HepG2 (cell line): ENCODE measurements at regions not wholly inside any gene's neighbourhood (a gene's known extent, or its start where the extent isn't known, plus 50 kb on each side); places are given as distances from the start of the nearest gene placed in this dataset.

Experiments used
- ATAC-seq: fragments of 200-7000 bp; cut with Tn5 transposase; 3 replicates; pipeline ENCODE4 v1.9.1; 2020; ENCODE audit warnings: mild to moderate bottlenecking, moderate library complexity
- BruUV-seq: library from RNA; stranded (reverse); fragments of 400-500 nt; replicated peaks from 2 replicates; lab custom pipeline; 2021; lab: Mats Ljungman, UMichigan
- CTCF ChIA-PET: fragments of 300-600 bp; formaldehyde crosslinking; extraction: SDS; loops from one replicate; lab custom pipeline; 2021; ENCODE audit warnings: low total read pairs, inconsistent platforms, low intra/inter-chr PET ratio; lab: Yijun Ruan, JAX
- POLR2A ChIA-PET: fragments of 350-600 bp; sonication (Branson Sonifier 250); formaldehyde crosslinking; loops from one replicate; lab custom pipeline; 2020; ENCODE audit warnings: antibody characterized with exemption, inconsistent platforms; lab: Yijun Ruan, JAX
- DNase-seq: peaks from one replicate; pipeline ENCODE4 v3.0.0-alpha.2; 2015; ENCODE audit warnings: low spot score
- FAIRE-seq: peaks from 3 replicates; lab custom pipeline; 2011; peaks lifted over from hg19 to GRCh38; lab: Jason Lieb, UNC
- H2AFZ ChIP-seq: one replicate; pipeline ENCODE4 v1.6.1; 2011; ENCODE audit warnings: low read length, inconsistent platforms
- H3K27ac ChIP-seq: fragments of 300-600 bp; 3 replicates; pipeline ENCODE4 v1.8.0; 2011; ENCODE audit warnings: mixed run types, mild to moderate bottlenecking, mixed read lengths, low read length, inconsistent platforms; ENCODE audit not compliant: insufficient read depth; ENCODE audit errors: extremely low read length
- H3K27me3 ChIP-seq, 2 experiments: fragments of 200-600 bp in 1 of 2; 2 replicates in 1 of 2; 3 replicates in 1 of 2; pipeline versions ENCODE4 v1.6.0 to v1.8.0; 2011; ENCODE audit warnings: low read length in 2 of 2, mild to moderate bottlenecking in 2 of 2, moderate library complexity in 2 of 2, inconsistent platforms in 1 of 2; ENCODE audit not compliant: insufficient read depth in 2 of 2, control insufficient read depth in 1 of 2
- H3K36me3 ChIP-seq, 2 experiments: fragments of 200-600 bp in 1 of 2; replicated peaks in 1 of 2; 2 replicates in 1 of 2; 3 replicates in 1 of 2; pipeline versions ENCODE4 v1.5.1 to v1.8.0; 2011; ENCODE audit warnings: low read length in 2 of 2, inconsistent platforms in 1 of 2; ENCODE audit not compliant: insufficient read depth in 2 of 2, control insufficient read depth in 1 of 2
- H3K4me1 ChIP-seq: 2 replicates; pipeline ENCODE4 v1.5.1; 2012; ENCODE audit warnings: low read length, inconsistent platforms; ENCODE audit not compliant: insufficient read depth
- H3K4me2 ChIP-seq: 2 replicates; pipeline ENCODE4 v1.6.0; 2011; ENCODE audit warnings: low read depth, low read length, inconsistent platforms
- H3K4me3 ChIP-seq, 3 experiments: fragments of 200-600 bp in 1 of 3; sonication (generic), shearing (Covaris generic) in 1 of 3; replicated peaks in 1 of 3; 2 replicates each; pipeline ENCODE4 v1.5.1; 2011 to 2016; ENCODE audit warnings: low read length in 3 of 3, inconsistent platforms in 2 of 3, low read depth in 2 of 3, mild to moderate bottlenecking in 2 of 3, control low read depth in 1 of 3, mixed read lengths in 1 of 3; ENCODE audit not compliant: insufficient read depth in 1 of 3
- H3K79me2 ChIP-seq: one replicate; pipeline ENCODE4 v1.6.1; 2011; ENCODE audit warnings: low read length, inconsistent platforms; ENCODE audit not compliant: insufficient read depth
- H3K9ac ChIP-seq: 2 replicates; pipeline ENCODE4 v1.6.0; 2011; ENCODE audit warnings: mild to moderate bottlenecking, low read depth, low read length, inconsistent platforms; ENCODE audit not compliant: insufficient read depth
- H3K9me3 ChIP-seq: 2 replicates; pipeline ENCODE4 v1.5.1; 2012; ENCODE audit warnings: mild to moderate bottlenecking, low read length
- H4K20me1 ChIP-seq: 2 replicates; pipeline ENCODE4 v1.6.0; 2011; ENCODE audit warnings: inconsistent platforms, mild to moderate bottlenecking, low read length, moderate library complexity; ENCODE audit not compliant: insufficient read depth
- CBFB ChIP-seq: sonication (generic); formaldehyde crosslinking; IDR thresholded peaks from 2 replicates; pipeline ENCODE4 v1.4.0; 2020; ENCODE audit warnings: missing genetic modification reagents
- FLYWCH1 ChIP-seq: sonication (generic); formaldehyde crosslinking; IDR thresholded peaks from 2 replicates; pipeline ENCODE4 v1.8.1; 2023; ENCODE audit warnings: mild to moderate bottlenecking, missing genetic modification reagents
- HOXA3 ChIP-seq: sonication (generic); formaldehyde crosslinking; IDR thresholded peaks from 2 replicates; pipeline ENCODE4 v1.5.0; 2020; ENCODE audit warnings: missing genetic modification reagents
- MNT ChIP-seq: fragments of 450-650 bp; IDR thresholded peaks from 2 replicates; pipeline ENCODE4 v1.6.1; 2016
- NAIF1 ChIP-seq: sonication (generic); formaldehyde crosslinking; IDR thresholded peaks from 2 replicates; pipeline ENCODE4 v1.5.0; 2020; ENCODE audit warnings: mild to moderate bottlenecking, missing genetic modification reagents, borderline replicate concordance
- RARA ChIP-seq: IDR thresholded peaks from 2 replicates; pipeline ENCODE4 v1.6.1; 2016; ENCODE audit warnings: missing genetic modification reagents, missing compliant biosample characterization
- RELA ChIP-seq: sonication (generic); formaldehyde crosslinking; IDR thresholded peaks from 2 replicates; pipeline ENCODE4 v1.4.0; 2020; ENCODE audit warnings: missing genetic modification reagents
- ZNF224 ChIP-seq: sonication (generic); formaldehyde crosslinking; IDR thresholded peaks from 2 replicates; pipeline ENCODE4 v1.5.0; 2020; ENCODE audit warnings: mild to moderate bottlenecking, missing genetic modification reagents
- ZNF331 ChIP-seq: sonication (generic); formaldehyde crosslinking; IDR thresholded peaks from 2 replicates; pipeline ENCODE4 v1.4.0; 2020; ENCODE audit warnings: missing genetic modification reagents
- ZNF33A ChIP-seq: sonication (generic); formaldehyde crosslinking; IDR thresholded peaks from 2 replicates; pipeline ENCODE4 v1.5.1; 2020; ENCODE audit warnings: missing genetic modification reagents, mild to moderate bottlenecking, moderate library complexity, borderline replicate concordance
- ZNF44 ChIP-seq: sonication (generic); formaldehyde crosslinking; IDR thresholded peaks from 2 replicates; pipeline ENCODE4 v1.5.1; 2020; ENCODE audit warnings: mild to moderate bottlenecking, missing genetic modification reagents
- ZNF530 ChIP-seq: sonication (generic); formaldehyde crosslinking; IDR thresholded peaks from 2 replicates; pipeline ENCODE4 v1.5.0; 2020; ENCODE audit warnings: low read depth, mild to moderate bottlenecking, missing genetic modification reagents
- ZNF839 ChIP-seq: sonication (generic); formaldehyde crosslinking; IDR thresholded peaks from 2 replicates; pipeline ENCODE4 v1.4.0; 2020; ENCODE audit warnings: missing genetic modification reagents, mild to moderate bottlenecking, borderline replicate concordance
- WGBS: methylation state at CpG from one replicate; pipeline ENCODE4 v1.1.6; 2017; ENCODE audit warnings: low lambda C conversion rate; 5-methylcytosine and 5-hydroxymethylcytosine counted together
- in situ Hi-C: cut with HindIII; loops from 2 replicates; pipeline ENCODE4 v1.10.0; 2017; ENCODE audit warnings: low pct_unique_long_range_greater_than_20kb; ENCODE audit not compliant: extremely low pct_ligation_motif_present
- intact Hi-C: fragments of 100-400 bp; cut with micrococcal nuclease; formaldehyde crosslinking; loops from one replicate; pipeline ENCODE4 v1.10.0; 2022; ENCODE audit not compliant: unreplicated experiment
- TF ChIP-seq, protein P1 (sequence below): sonication (generic); formaldehyde crosslinking; IDR thresholded peaks from one replicate; pipeline ENCODE4 v1.5.1; 2020; ENCODE audit warnings: mild to moderate bottlenecking, missing genetic modification reagents; ENCODE audit errors: not compliant biosample characterization
- TF ChIP-seq, protein P2 (sequence below): sonication (generic); formaldehyde crosslinking; conservative IDR thresholded peaks from 2 replicates; pipeline ENCODE4 v1.8.0; 2022; ENCODE audit warnings: mild to moderate bottlenecking, moderate library complexity, missing genetic modification reagents

- no peak overlapping the region for H3K9ac ChIP-seq
- H3K36me3 ChIP-seq, result no peaks in the 10 kb centered on the region
- in situ Hi-C loops (no loop called here), intact Hi-C loops (no loop called here)
- peaks cover 0 to 9% of the 10 kb centered on the region in 2 experiments; a peak in 1 of 5 replicates for H3K27me3 ChIP-seq
- no peaks in the 10 kb centered on the region for H3K79me2 ChIP-seq
- FAIRE-seq (no peak), ATAC-seq (no peak), DNase-seq (no peak)
- no peak overlapping the region for H3K27ac ChIP-seq
- no peak overlapping the region for H2AFZ ChIP-seq
- no TSS peak for BruUV-seq
- WGBS, result 24% methylated on average over 2 of the region's 2 CpGs
- ChIA-PET CTCF (no interaction called here), POLR2A (no interaction called here)
- H3K4me3 ChIP-seq, result no peak overlapping the region
- no peaks in the 10 kb centered on the region for H3K4me1 ChIP-seq
- H3K4me2 ChIP-seq, result no peak overlapping the region
- no peaks in the 10 kb centered on the region for H4K20me1 ChIP-seq
- no peaks in the 10 kb centered on the region for H3K9me3 ChIP-seq
- TF ChIP-seq CBFB (CRISPR knock-in tag) (no peak), ZNF33A (CRISPR knock-in tag) (no peak), ZNF224 (CRISPR knock-in tag) (no peak), ZNF839 (no peak), ZNF530 (CRISPR knock-in tag) (no peak), FLYWCH1 (CRISPR knock-in tag) (no peak), ZNF331 (CRISPR knock-in tag) (no peak), RARA (CRISPR knock-in tag) (no peak), RELA (CRISPR knock-in tag) (no peak), HOXA3 (no peak), NAIF1 (CRISPR knock-in tag) (no peak), ZNF44 (no peak), MNT (no peak)
- TF ChIP-seq, protein P1, sequence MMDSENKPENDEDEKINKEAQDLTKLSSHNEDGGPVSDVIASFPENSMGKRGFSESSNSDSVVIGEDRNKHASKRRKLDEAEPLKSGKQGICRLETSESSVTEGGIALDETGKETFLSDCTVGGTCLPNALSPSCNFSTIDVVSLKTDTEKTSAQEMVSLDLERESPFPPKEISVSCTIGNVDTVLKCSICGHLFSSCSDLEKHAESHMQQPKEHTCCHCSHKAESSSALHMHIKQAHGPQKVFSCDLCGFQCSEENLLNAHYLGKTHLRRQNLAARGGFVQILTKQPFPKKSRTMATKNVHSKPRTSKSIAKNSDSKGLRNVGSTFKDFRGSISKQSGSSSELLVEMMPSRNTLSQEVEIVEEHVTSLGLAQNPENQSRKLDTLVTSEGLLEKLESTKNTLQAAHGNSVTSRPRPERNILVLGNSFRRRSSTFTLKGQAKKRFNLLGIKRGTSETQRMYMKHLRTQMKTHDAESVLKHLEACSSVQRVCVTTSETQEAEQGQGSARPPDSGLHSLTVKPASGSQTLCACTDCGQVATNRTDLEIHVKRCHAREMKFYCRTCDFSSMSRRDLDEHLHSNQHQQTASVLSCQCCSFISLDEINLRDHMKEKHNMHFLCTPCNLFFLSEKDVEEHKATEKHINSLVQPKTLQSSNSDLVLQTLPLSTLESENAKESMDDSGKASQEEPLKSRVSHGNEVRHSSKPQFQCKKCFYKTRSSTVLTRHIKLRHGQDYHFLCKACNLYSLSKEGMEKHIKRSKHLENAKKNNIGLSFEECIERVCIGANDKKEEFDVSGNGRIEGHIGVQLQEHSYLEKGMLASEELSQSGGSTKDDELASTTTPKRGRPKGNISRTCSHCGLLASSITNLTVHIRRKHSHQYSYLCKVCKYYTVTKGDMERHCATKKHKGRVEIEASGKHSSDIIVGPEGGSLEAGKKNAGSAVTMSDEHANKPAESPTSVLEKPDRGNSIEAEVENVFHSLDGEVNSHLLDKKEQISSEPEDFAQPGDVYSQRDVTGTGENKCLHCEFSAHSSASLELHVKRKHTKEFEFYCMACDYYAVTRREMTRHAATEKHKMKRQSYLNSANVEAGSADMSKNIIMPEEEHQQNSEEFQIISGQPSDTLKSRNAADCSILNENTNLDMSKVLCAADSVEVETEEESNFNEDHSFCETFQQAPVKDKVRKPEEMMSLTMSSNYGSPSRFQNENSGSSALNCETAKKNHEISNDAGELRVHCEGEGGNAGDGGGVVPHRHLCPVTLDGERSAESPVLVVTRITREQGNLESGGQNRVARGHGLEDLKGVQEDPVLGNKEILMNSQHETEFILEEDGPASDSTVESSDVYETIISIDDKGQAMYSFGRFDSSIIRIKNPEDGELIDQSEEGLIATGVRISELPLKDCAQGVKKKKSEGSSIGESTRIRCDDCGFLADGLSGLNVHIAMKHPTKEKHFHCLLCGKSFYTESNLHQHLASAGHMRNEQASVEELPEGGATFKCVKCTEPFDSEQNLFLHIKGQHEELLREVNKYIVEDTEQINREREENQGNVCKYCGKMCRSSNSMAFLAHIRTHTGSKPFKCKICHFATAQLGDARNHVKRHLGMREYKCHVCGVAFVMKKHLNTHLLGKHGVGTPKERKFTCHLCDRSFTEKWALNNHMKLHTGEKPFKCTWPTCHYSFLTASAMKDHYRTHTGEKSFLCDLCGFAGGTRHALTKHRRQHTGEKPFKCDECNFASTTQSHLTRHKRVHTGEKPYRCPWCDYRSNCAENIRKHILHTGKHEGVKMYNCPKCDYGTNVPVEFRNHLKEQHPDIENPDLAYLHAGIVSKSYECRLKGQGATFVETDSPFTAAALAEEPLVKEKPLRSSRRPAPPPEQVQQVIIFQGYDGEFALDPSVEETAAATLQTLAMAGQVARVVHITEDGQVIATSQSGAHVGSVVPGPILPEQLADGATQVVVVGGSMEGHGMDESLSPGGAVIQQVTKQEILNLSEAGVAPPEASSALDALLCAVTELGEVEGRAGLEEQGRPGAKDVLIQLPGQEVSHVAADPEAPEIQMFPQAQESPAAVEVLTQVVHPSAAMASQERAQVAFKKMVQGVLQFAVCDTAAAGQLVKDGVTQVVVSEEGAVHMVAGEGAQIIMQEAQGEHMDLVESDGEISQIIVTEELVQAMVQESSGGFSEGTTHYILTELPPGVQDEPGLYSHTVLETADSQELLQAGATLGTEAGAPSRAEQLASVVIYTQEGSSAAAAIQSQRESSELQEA (CRISPR knock-in tag), result no peak
- TF ChIP-seq, protein P2, sequence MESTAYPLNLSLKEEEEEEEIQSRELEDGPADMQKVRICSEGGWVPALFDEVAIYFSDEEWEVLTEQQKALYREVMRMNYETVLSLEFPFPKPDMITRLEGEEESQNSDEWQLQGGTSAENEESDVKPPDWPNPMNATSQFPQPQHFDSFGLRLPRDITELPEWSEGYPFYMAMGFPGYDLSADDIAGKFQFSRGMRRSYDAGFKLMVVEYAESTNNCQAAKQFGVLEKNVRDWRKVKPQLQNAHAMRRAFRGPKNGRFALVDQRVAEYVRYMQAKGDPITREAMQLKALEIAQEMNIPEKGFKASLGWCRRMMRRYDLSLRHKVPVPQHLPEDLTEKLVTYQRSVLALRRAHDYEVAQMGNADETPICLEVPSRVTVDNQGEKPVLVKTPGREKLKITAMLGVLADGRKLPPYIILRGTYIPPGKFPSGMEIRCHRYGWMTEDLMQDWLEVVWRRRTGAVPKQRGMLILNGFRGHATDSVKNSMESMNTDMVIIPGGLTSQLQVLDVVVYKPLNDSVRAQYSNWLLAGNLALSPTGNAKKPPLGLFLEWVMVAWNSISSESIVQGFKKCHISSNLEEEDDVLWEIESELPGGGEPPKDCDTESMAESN (CRISPR knock-in tag), result no peak
These were observed 424.6 kb upstream of the NFE2L3 start for GRCh38 chr7:25727446-25727845.
